ENCODE measurements at regions not wholly inside any gene's neighbourhood (a gene's known extent, or its start where the extent isn't known, plus 50 kb on each side); places are given as distances from the start of the nearest gene placed in this dataset.

- no peak for TF ChIP-seq GABPA (IDR thresholded peaks at IDR 0.05; ENCODE audit: borderline replicate concordance, insufficient read depth, low read length)
- TF ChIP-seq JUN (IDR thresholded peaks at IDR 0.05; ENCODE audit: low read depth, low read length) = no peak
- no peak for TF ChIP-seq BRCA1 (IDR thresholded peaks at IDR 0.05; ENCODE audit: low read depth, low read length)
- no peak for TF ChIP-seq EGR1 (IDR thresholded peaks at IDR 0.05; ENCODE audit: borderline replicate concordance, low read depth, low read length)
- no peak for TF ChIP-seq POU5F1 (IDR thresholded peaks at IDR 0.05; ENCODE audit: low read depth, low read length)
- TF ChIP-seq CBX5 (IDR thresholded peaks at IDR 0.05; ENCODE audit: low read depth, low read length) = no peak
- no peak for TF ChIP-seq MAFK (IDR thresholded peaks at IDR 0.05; ENCODE audit: low read depth, low read length)
- TF ChIP-seq PHF8 (conservative IDR thresholded peaks at IDR 0.05; ENCODE audit: low read depth, low read length) = no peak
- no peak for TF ChIP-seq E2F6 (IDR thresholded peaks at IDR 0.05)
- TF ChIP-seq POLR2AphosphoS5 (IDR thresholded peaks at IDR 0.05; ENCODE audit: low read depth, low read length) = no peak
- no peak for TF ChIP-seq CHD2 (IDR thresholded peaks at IDR 0.05; ENCODE audit: low read length)
- no peak for TF ChIP-seq KDM5A (IDR thresholded peaks at IDR 0.05; ENCODE audit: low read length)
- no peak for TF ChIP-seq GTF2F1 (IDR thresholded peaks at IDR 0.05; ENCODE audit: borderline replicate concordance, low read depth, low read length)
- no peak for TF ChIP-seq JUND (IDR thresholded peaks at IDR 0.05; ENCODE audit: low read length)
- no peak for TF ChIP-seq HDAC2 (IDR thresholded peaks at IDR 0.05; ENCODE audit: borderline replicate concordance in 1 of 2, low read depth in 2 of 2, low read length in 2 of 2)
- no peak for TF ChIP-seq SRF (IDR thresholded peaks at IDR 0.05; ENCODE audit: low read depth, low read length)
- TF ChIP-seq CREB1 (IDR thresholded peaks at IDR 0.05) = peak; percentile 40
- TF ChIP-seq TAF1 (IDR thresholded peaks at IDR 0.05; ENCODE audit: low read depth, low read length) = no peak
- TF ChIP-seq MAX (IDR thresholded peaks at IDR 0.05) = no peak
- TF ChIP-seq RNF2 (IDR thresholded peaks at IDR 0.05; ENCODE audit: borderline replicate concordance, low read depth, low read length, missing control alignments, poor library complexity, severe bottlenecking) = no peak
- no peak for TF ChIP-seq BACH1 (IDR thresholded peaks at IDR 0.05; ENCODE audit: low read length)
Measured at GRCh38 chr5:174520420-174521396, 203.7 kb upstream of the MSX2 start (continued).
